Mesendoderm (in vitro differentiated cells): ENCODE measurements at regions not wholly inside any gene's neighbourhood (a gene's known extent, or its start where the extent isn't known, plus 50 kb on each side); places are given as distances from the start of the nearest gene placed in this dataset.
A peak's percentile ranks its signal among the peaks of the same experiment; 100 is the strongest.

Experiments used
- DNase-seq: peaks from one replicate; pipeline ENCODE4 v3.0.0; 2013
- H2AK5ac ChIP-seq: 2 replicates; pipeline ENCODE4 v1.6.1; 2013; ENCODE audit warnings: low read length, inconsistent platforms
- H2BK120ac ChIP-seq: 2 replicates; pipeline ENCODE4 v1.6.1; 2013; ENCODE audit warnings: low read depth, mild to moderate bottlenecking, low read length, moderate library complexity, mixed read lengths
- H2BK15ac ChIP-seq: replicated peaks from 2 replicates; pipeline ENCODE4 v1.6.1; 2013; ENCODE audit warnings: low read depth, mild to moderate bottlenecking, moderate library complexity
- H2BK5ac ChIP-seq: 2 replicates; pipeline ENCODE4 v1.6.1; 2013; ENCODE audit warnings: low read length, inconsistent platforms
- H3K18ac ChIP-seq: 2 replicates; pipeline ENCODE4 v1.6.1; 2013; ENCODE audit warnings: mild to moderate bottlenecking, low read length, mixed read lengths
- H3K23ac ChIP-seq: one replicate; pipeline ENCODE4 v1.6.1; 2013; ENCODE audit warnings: low read length
- H3K27ac ChIP-seq: 2 replicates; pipeline ENCODE4 v1.5.1; 2013; ENCODE audit warnings: low read depth, mild to moderate bottlenecking, inconsistent platforms, low read length, moderate library complexity
- H3K27me3 ChIP-seq: 2 replicates; pipeline ENCODE4 v1.6.1; 2013; ENCODE audit warnings: low read length, control low read depth, mild to moderate bottlenecking, inconsistent platforms; ENCODE audit not compliant: insufficient read depth, poor library complexity
- H3K36me3 ChIP-seq: 2 replicates; pipeline ENCODE4 v1.6.1; 2013; ENCODE audit warnings: low read length, inconsistent platforms; ENCODE audit not compliant: control insufficient read depth, insufficient read depth
- H3K4ac ChIP-seq: one replicate; pipeline ENCODE4 v1.6.1; 2013; ENCODE audit warnings: low read depth, mild to moderate bottlenecking, low read length, moderate library complexity
- H3K4me1 ChIP-seq: 2 replicates; pipeline ENCODE4 v1.6.1; 2013; ENCODE audit warnings: low read depth, low read length, inconsistent platforms; ENCODE audit not compliant: control insufficient read depth
- H3K4me2 ChIP-seq: 2 replicates; pipeline ENCODE4 v1.6.1; 2013; ENCODE audit warnings: low read length
- H3K4me3 ChIP-seq: 2 replicates; pipeline ENCODE4 v1.5.1; 2013; ENCODE audit warnings: mild to moderate bottlenecking, low read length
- H3K56ac ChIP-seq: one replicate; pipeline ENCODE4 v1.6.1; 2013; ENCODE audit warnings: low read length
- H3K79me1 ChIP-seq: 2 replicates; pipeline ENCODE4 v1.6.1; 2013; ENCODE audit warnings: low read length, inconsistent platforms
- H3K79me2 ChIP-seq: 2 replicates; pipeline ENCODE4 v1.6.1; 2013; ENCODE audit warnings: mild to moderate bottlenecking, low read length; ENCODE audit not compliant: control insufficient read depth, insufficient read depth
- H3K9ac ChIP-seq: 2 replicates; pipeline ENCODE4 v1.6.1; 2013; ENCODE audit warnings: low read length, inconsistent platforms
- H4K5ac ChIP-seq: one replicate; pipeline ENCODE4 v1.6.1; 2013; ENCODE audit warnings: low read length
- H4K8ac ChIP-seq: one replicate; pipeline ENCODE4 v1.6.1; 2013; ENCODE audit warnings: low read depth, mild to moderate bottlenecking, control low read depth, low read length, moderate library complexity
- WGBS: extraction: QIAGEN DNeasy Blood & Tissue Kit; methylation state at CpG from one replicate; pipeline ENCODE4 v1.1.7; 2013; ENCODE audit warnings: low lambda C conversion rate, missing lambda C conversion rate; ENCODE audit not compliant: insufficient coverage; ENCODE audit errors: extremely low coverage; 5-methylcytosine and 5-hydroxymethylcytosine counted together

DNA sequence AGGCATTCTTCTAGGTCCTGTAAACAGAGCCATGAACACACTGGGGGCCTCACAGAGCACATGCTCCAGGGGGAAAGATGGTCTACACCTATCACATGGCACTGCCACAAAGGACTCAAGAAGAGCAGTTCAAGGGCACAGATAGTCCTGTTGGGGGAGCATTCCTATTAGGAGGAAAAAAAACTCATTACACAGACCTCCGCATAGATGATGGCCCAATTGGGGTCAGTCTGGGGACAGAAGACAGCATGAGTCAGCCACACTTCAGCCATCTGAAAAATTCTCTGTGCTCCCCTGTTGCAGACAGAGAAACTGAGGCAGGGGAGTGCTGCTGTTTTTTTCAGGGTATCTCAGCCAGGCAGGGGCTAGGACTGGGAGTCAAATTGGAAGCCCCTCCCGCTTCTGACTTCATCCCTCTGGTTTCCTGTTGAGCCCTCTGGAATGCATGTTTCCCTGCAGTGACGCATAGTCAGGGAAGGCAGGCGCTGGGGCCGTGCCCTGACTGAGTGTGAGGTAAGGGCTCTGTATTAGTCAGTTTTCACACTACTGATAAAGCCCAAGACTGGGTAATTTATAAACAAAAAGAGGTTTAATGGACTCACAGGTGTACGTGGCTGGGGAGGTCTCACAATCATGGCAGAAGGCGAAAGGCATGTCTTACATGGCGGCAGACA, 67.9 kb downstream of the RHOB start:
- peak; percentile 86 for DNase-seq
- Histone ChIP-seq H3K56ac (no peak overlapping the region), H3K4me1 (no peaks in the 10 kb centered on the region), H3K4ac (no peak overlapping the region), H3K36me3 (no peaks in the 10 kb centered on the region), H3K4me3 (no peak overlapping the region), H3K79me1 (no peaks in the 10 kb centered on the region), H3K79me2 (no peaks in the 10 kb centered on the region), H3K27me3 (no peaks in the 10 kb centered on the region), H2BK15ac (no peak overlapping the region), H4K8ac (no peak overlapping the region), H3K9ac (no peak overlapping the region), H2BK120ac (no peak overlapping the region), H3K27ac (no peak overlapping the region), H3K4me2 (no peak overlapping the region), H2BK5ac (no peak overlapping the region), H3K23ac (no peak overlapping the region), H4K5ac (no peak overlapping the region), H2AK5ac (no peak overlapping the region), H3K18ac (no peak overlapping the region)
- WGBS: no CpG with 5 or more reads among the region's 8 CpGs

DNA sequence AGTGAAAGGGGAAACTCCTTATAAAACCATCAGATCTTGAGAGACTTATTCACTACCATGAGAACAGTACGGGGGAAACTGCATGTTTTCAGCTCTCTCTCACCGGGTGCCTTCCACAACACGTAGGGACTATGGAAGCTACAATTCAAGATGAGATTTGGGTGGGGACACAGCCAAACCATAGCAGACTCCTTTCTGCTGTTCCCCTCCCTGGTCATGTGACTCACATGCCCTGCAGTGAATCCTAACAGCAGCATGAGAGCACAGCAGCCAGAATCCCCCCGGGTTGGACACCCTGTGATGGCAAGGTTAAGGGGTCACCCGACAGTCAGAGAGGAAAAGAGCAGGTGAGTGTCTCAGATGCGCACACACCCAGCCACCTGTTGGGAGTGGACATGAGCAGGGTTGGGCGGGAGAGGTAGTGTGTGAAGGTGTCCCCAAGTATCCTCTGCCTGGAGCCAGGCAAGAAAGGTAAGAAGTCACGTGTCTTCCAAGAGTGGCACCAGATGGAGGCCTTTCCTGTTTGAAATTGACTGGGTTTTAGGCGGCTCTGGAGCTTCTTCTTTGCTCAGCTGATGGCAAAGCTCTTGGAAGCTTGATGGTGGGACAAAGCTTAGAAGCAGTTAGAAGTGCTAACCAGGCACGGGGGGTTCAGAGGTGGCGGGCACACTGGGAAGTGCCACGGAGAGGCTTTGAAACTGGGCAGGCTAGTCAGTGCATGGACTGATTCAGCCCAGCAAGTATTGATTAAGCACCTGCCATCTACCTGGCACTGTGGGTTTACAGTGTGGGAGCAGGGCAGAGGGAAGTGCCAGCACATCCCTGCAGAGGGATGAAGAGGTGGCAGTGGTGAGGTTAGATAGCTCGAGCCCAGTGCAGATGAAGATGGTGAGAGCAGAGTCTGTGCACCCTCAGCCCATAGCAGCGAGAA, 68.7 kb downstream of the RHOB start:
- Histone ChIP-seq H3K27me3 (no peaks in the 10 kb centered on the region), H3K27ac (no peak overlapping the region)
- no peak for DNase-seq

DNA sequence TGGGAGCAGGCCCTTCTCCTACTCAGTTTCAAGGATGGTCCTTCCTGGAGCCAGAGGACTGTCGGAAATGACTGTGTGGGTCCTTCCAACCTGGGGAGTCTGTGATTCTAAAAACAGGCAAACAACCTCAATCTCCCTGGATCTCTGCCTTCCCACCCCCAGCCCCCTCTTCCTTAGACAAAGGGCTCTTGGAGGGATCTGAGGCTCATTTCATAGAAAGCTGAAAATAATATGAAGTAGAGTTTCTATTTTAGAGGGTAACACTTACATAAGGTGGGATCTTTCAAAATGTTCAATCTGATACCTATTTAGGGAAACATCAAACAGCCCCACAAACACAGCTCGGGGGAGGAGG, 69.4 kb downstream of the RHOB start:
- no peaks in the 10 kb centered on the region for H3K36me3 ChIP-seq
- H3K79me2 ChIP-seq: no peaks in the 10 kb centered on the region
- no peak for DNase-seq
- H4K5ac ChIP-seq: no peak overlapping the region
- no peak overlapping the region for H3K27ac ChIP-seq
- no peak overlapping the region for H3K4me3 ChIP-seq
- H3K56ac ChIP-seq: no peak overlapping the region
- no peak overlapping the region for H3K4me2 ChIP-seq
- no peaks in the 10 kb centered on the region for H3K79me1 ChIP-seq
- no peak overlapping the region for H3K9ac ChIP-seq
- H2BK15ac ChIP-seq: no peak overlapping the region
- no peak overlapping the region for H3K4ac ChIP-seq
- H4K8ac ChIP-seq: no peak overlapping the region
- no peak overlapping the region for H2BK5ac ChIP-seq
- no peaks in the 10 kb centered on the region for H3K4me1 ChIP-seq
- H2AK5ac ChIP-seq: no peak overlapping the region
- WGBS: no CpG with 5 or more reads among the region's 2 CpGs
- no peaks in the 10 kb centered on the region for H3K27me3 ChIP-seq
- no peak overlapping the region for H2BK120ac ChIP-seq
- no peak overlapping the region for H3K18ac ChIP-seq
- H3K23ac ChIP-seq: no peak overlapping the region

More for the DNA sequence above, 68.7 kb downstream of the RHOB start:
- H2AK5ac ChIP-seq: no peak overlapping the region
- H4K5ac ChIP-seq: no peak overlapping the region
- H3K4me1 ChIP-seq: no peaks in the 10 kb centered on the region
- no peak overlapping the region for H2BK15ac ChIP-seq
- H3K4ac ChIP-seq: no peak overlapping the region
- H3K23ac ChIP-seq: no peak overlapping the region
- no peak overlapping the region for H3K56ac ChIP-seq
- no peak overlapping the region for H3K4me3 ChIP-seq
- H3K9ac ChIP-seq: no peak overlapping the region
- no peak overlapping the region for H4K8ac ChIP-seq
- H3K79me1 ChIP-seq: no peaks in the 10 kb centered on the region
- WGBS: no CpG with 5 or more reads among the region's 14 CpGs
- H2BK120ac ChIP-seq: no peak overlapping the region
- H3K18ac ChIP-seq: no peak overlapping the region
- no peak overlapping the region for H3K4me2 ChIP-seq
- H3K36me3 ChIP-seq: no peaks in the 10 kb centered on the region
- no peaks in the 10 kb centered on the region for H3K79me2 ChIP-seq
- no peak overlapping the region for H2BK5ac ChIP-seq

DNA sequence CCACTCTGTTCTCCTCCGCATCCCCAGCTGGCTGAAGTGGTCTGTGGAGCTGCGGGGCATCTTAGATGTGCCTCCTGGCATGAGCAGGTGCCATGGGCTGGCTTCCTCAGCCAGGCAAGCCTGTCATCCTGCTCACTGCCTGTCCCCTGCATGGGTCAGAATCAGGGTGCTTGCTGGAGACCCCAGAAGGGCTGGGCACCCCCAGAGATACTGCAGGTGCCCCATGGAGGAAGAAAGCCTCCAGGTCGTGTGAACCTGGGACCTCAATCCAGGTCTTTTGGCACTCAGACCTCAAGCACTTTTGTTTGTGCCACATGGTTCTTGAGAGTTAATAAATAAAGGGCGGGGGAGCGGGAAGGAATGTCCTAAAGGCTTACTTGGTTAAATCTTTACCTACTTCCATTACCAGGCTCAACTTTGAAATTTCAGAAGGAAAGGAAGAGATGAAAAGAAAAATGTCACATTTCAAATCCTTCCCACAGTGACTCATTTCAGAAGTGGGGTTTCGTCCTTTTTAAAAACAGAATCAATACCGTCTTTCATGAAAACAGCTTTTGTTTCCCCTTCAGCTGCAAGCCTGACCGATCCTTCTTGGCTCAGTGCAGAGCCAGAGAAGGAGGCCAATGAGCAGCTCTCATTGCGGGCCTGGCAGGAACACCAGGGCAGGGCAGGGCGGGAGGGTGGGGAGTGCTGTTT, 69.9 kb downstream of the RHOB start:
- no peak overlapping the region for H3K4me3 ChIP-seq
- no peak overlapping the region for H3K23ac ChIP-seq
- H4K5ac ChIP-seq: no peak overlapping the region
- no peak overlapping the region for H3K4ac ChIP-seq
- no peaks in the 10 kb centered on the region for H3K36me3 ChIP-seq
- no peak overlapping the region for H4K8ac ChIP-seq
- H2AK5ac ChIP-seq: no peak overlapping the region
- no peak overlapping the region for H3K56ac ChIP-seq
- H3K18ac ChIP-seq: no peak overlapping the region
- DNase-seq: no peak
- no CpG with 5 or more reads among the region's 10 CpGs for WGBS
- H2BK120ac ChIP-seq: no peak overlapping the region
- H3K27ac ChIP-seq: no peak overlapping the region
- H3K9ac ChIP-seq: no peak overlapping the region
- H3K79me2 ChIP-seq: no peaks in the 10 kb centered on the region
- H2BK5ac ChIP-seq: no peak overlapping the region
- no peaks in the 10 kb centered on the region for H3K27me3 ChIP-seq
- no peaks in the 10 kb centered on the region for H3K4me1 ChIP-seq
- no peak overlapping the region for H2BK15ac ChIP-seq
- H3K4me2 ChIP-seq: no peak overlapping the region
- no peaks in the 10 kb centered on the region for H3K79me1 ChIP-seq

DNA sequence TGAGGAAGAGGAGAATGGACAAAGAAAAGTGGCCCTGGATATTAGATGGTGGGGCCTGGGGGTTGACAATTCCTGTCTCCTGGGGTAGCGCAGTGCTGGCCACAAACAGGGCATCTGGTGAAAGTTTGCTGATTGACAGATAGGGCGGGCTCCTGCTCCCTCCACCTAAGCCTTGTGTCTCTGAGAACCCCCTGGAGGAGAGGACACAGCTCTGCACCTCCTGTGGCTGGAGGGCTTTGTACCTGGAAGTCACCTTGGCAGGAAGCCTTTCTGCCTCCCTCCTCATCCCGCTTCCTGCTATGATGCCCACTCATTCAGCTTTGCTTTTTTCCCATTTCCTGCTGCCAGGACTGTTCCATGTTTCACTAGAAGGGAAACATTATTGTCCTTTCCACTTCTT, 72.4 kb downstream of the RHOB start:
- H3K4me1 ChIP-seq: peaks cover 2% of the 10 kb centered on the region
- no CpG with 5 or more reads among the region's 3 CpGs for WGBS

More for the DNA sequence above, 72.4 kb downstream of the RHOB start:
- Histone ChIP-seq H2BK120ac (no peak overlapping the region), H3K4me2 (no peak overlapping the region), H4K8ac (no peak overlapping the region), H2BK5ac (no peak overlapping the region), H3K79me1 (no peaks in the 10 kb centered on the region), H3K9ac (no peak overlapping the region), H4K5ac (no peak overlapping the region), H3K18ac (no peak overlapping the region), H3K56ac (no peak overlapping the region), H3K4ac (no peak overlapping the region), H3K79me2 (no peaks in the 10 kb centered on the region), H3K27me3 (no peaks in the 10 kb centered on the region), H3K4me3 (no peak overlapping the region), H3K27ac (no peak overlapping the region), H2AK5ac (no peak overlapping the region), H2BK15ac (no peak overlapping the region), H3K36me3 (no peaks in the 10 kb centered on the region), H3K23ac (no peak overlapping the region)
- no peak for DNase-seq
